HL-60 (cell line): ENCODE measurements at regions not wholly inside any gene's neighbourhood (a gene's known extent, or its start where the extent isn't known, plus 50 kb on each side); places are given as distances from the start of the nearest gene placed in this dataset.
"Not testable (repeated sequence)": the region's sequence is repeated elsewhere in the genome, so short reads cannot be mapped to it uniquely, and the experiment has no call there.

Source experiments
- TF ChIP-seq, protein P1 (sequence below): IDR thresholded peaks from one replicate; pipeline ENCODE4 v1.5.1; 2011; ENCODE audit warnings: low read length, control low read depth, inconsistent platforms; ENCODE audit not compliant: insufficient read depth
- TF ChIP-seq, protein P2 (sequence below): IDR thresholded peaks from 2 replicates; pipeline ENCODE4 v1.6.1; 2012; ENCODE audit warnings: low read depth; ENCODE audit not compliant: insufficient replicate concordance

DNA sequence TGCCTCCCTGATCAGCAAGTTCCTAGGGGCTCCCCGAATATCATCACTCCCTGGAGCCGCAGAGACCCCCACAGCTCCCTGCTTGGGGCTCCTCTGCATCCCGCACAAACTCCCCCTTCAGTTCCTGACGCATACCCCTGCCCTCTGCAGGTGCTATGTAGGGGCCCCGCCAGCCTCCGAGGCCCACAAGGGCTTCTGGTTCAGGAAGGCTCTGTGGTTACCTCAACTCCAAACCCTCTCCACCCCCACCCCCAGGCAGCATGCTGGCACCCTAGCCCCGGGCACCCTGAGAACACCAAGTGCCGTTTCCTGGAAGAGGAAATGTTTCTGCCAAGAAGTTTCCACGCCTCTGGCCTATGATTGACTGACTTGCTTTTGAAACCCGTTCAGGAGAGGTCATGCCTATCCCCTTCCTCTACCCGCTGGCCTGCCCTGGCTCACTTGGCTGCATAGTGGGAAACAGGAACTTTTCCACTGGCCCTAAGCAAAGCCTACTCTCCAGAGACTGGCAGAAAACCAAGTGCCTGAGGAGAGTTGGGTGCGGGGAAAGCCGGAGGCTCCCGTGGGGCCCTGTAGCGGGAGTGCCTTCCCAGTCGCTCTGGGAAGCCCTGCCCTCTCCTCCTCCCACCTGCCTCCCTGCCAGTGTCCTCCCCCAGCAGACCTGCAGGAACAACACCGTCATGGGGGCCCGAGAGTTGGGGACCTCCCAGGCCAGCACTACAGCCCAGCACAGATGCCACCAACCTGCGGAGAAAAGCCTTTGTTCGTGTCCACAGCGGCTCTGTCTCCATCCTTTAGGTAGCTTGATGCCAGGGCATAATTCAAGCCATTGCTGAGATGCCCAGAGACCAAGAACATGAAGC lies 4084.2 kb upstream of the TPTE start:
- TF ChIP-seq, protein P1, sequence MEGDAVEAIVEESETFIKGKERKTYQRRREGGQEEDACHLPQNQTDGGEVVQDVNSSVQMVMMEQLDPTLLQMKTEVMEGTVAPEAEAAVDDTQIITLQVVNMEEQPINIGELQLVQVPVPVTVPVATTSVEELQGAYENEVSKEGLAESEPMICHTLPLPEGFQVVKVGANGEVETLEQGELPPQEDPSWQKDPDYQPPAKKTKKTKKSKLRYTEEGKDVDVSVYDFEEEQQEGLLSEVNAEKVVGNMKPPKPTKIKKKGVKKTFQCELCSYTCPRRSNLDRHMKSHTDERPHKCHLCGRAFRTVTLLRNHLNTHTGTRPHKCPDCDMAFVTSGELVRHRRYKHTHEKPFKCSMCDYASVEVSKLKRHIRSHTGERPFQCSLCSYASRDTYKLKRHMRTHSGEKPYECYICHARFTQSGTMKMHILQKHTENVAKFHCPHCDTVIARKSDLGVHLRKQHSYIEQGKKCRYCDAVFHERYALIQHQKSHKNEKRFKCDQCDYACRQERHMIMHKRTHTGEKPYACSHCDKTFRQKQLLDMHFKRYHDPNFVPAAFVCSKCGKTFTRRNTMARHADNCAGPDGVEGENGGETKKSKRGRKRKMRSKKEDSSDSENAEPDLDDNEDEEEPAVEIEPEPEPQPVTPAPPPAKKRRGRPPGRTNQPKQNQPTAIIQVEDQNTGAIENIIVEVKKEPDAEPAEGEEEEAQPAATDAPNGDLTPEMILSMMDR: not testable (repeated sequence)
- TF ChIP-seq, protein P2, sequence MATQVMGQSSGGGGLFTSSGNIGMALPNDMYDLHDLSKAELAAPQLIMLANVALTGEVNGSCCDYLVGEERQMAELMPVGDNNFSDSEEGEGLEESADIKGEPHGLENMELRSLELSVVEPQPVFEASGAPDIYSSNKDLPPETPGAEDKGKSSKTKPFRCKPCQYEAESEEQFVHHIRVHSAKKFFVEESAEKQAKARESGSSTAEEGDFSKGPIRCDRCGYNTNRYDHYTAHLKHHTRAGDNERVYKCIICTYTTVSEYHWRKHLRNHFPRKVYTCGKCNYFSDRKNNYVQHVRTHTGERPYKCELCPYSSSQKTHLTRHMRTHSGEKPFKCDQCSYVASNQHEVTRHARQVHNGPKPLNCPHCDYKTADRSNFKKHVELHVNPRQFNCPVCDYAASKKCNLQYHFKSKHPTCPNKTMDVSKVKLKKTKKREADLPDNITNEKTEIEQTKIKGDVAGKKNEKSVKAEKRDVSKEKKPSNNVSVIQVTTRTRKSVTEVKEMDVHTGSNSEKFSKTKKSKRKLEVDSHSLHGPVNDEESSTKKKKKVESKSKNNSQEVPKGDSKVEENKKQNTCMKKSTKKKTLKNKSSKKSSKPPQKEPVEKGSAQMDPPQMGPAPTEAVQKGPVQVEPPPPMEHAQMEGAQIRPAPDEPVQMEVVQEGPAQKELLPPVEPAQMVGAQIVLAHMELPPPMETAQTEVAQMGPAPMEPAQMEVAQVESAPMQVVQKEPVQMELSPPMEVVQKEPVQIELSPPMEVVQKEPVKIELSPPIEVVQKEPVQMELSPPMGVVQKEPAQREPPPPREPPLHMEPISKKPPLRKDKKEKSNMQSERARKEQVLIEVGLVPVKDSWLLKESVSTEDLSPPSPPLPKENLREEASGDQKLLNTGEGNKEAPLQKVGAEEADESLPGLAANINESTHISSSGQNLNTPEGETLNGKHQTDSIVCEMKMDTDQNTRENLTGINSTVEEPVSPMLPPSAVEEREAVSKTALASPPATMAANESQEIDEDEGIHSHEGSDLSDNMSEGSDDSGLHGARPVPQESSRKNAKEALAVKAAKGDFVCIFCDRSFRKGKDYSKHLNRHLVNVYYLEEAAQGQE: not testable (repeated sequence)
